ENCODE measurements at regions not wholly inside any gene's neighbourhood (a gene's known extent, or its start where the extent isn't known, plus 50 kb on each side); places are given as distances from the start of the nearest gene placed in this dataset.
A peak's percentile ranks its signal among the peaks of the same experiment; 100 is the strongest.

- no peaks in the 10 kb centered on the region for H3K27me3 ChIP-seq
- H3K4me1 ChIP-seq: no peaks in the 10 kb centered on the region
- 74 to 88% methylated on average over 1 to 11 of the region's 11 CpGs for WGBS, 2 donors
- peak in 1 of 2 donors; percentile 26 for ATAC-seq (ENCODE audit: low FRiP score in 2 of 2)
- H3K4me3 ChIP-seq: no peak overlapping the region
- DNase-seq: peak in 1 of 2 donors; percentile 20
- no peaks in the 10 kb centered on the region for H3K36me3 ChIP-seq
- no peak for TF ChIP-seq POLR2A (IDR thresholded peaks at IDR 0.05)
- no peak for TF ChIP-seq EP300 (IDR thresholded peaks at IDR 0.05)
- no peak for TF ChIP-seq POLR2AphosphoS5 (IDR thresholded peaks at IDR 0.05)
- no peak for TF ChIP-seq CTCF (IDR thresholded peaks at IDR 0.05)
- no peaks in the 10 kb centered on the region for H3K9me3 ChIP-seq
- no peak overlapping the region for H3K27ac ChIP-seq
These were observed 104.2 kb upstream of the DRD2 start for GRCh38 chr11:113579292-113579940.

- Histone ChIP-seq H3K27me3 (no peaks in the 10 kb centered on the region), H3K36me3 (no peaks in the 10 kb centered on the region), H3K27ac (no peak overlapping the region), H3K9me3 (no peaks in the 10 kb centered on the region), H3K4me3 (no peak overlapping the region), H3K4me1 (no peaks in the 10 kb centered on the region)
- WGBS, 2 donors: 61 to 63% methylated on average over 5 of the region's 5 CpGs
- TF ChIP-seq EP300 (IDR thresholded peaks at IDR 0.05) (no peak), POLR2A (IDR thresholded peaks at IDR 0.05) (no peak), CTCF (IDR thresholded peaks at IDR 0.05) (no peak), POLR2AphosphoS5 (IDR thresholded peaks at IDR 0.05) (no peak)
- DNase-seq: no peak
- no peak for ATAC-seq (ENCODE audit: low FRiP score in 2 of 2)
These were observed 103.6 kb upstream of the DRD2 start for GRCh38 chr11:113578715-113579250.

GRCh38 chr11:113578033-113578380 is 102.8 kb upstream of the DRD2 start:
- ATAC-seq (ENCODE audit: low FRiP score in 2 of 2) (no peak), DNase-seq (no peak)
- no peak for TF ChIP-seq CTCF (IDR thresholded peaks at IDR 0.05)
- no peak for TF ChIP-seq EP300 (IDR thresholded peaks at IDR 0.05)
- no peak for TF ChIP-seq POLR2A (IDR thresholded peaks at IDR 0.05)
- TF ChIP-seq POLR2AphosphoS5 (IDR thresholded peaks at IDR 0.05): no peak
- no peaks in the 10 kb centered on the region for H3K9me3 ChIP-seq
- H3K4me1 ChIP-seq: no peaks in the 10 kb centered on the region
- H3K27me3 ChIP-seq: no peaks in the 10 kb centered on the region
- H3K36me3 ChIP-seq: no peaks in the 10 kb centered on the region
- no peak overlapping the region for H3K27ac ChIP-seq
- 76 to 77% methylated on average over 1 of the region's 1 CpG for WGBS, 2 donors
- no peak overlapping the region for H3K4me3 ChIP-seq

- Histone ChIP-seq H3K27ac (no peak overlapping the region), H3K4me3 (no peak overlapping the region), H3K9me3 (no peaks in the 10 kb centered on the region), H3K27me3 (no peaks in the 10 kb centered on the region), H3K36me3 (no peaks in the 10 kb centered on the region), H3K4me1 (no peaks in the 10 kb centered on the region)
- ATAC-seq (ENCODE audit: low FRiP score in 2 of 2) (no peak), DNase-seq (peak in 1 of 2 donors; percentile 20)
- TF ChIP-seq EP300 (IDR thresholded peaks at IDR 0.05): no peak
- TF ChIP-seq POLR2A (IDR thresholded peaks at IDR 0.05): no peak
- no peak for TF ChIP-seq POLR2AphosphoS5 (IDR thresholded peaks at IDR 0.05)
- no peak for TF ChIP-seq CTCF (IDR thresholded peaks at IDR 0.05)
- 53 to 55% methylated on average over 6 of the region's 6 CpGs for WGBS, 2 donors
These were observed 102.3 kb upstream of the DRD2 start for GRCh38 chr11:113577356-113578032.

Measured in upper lobe of left lung (tissue), 6 donors.